ENCODE measurements at regions not wholly inside any gene's neighbourhood (a gene's known extent, or its start where the extent isn't known, plus 50 kb on each side); places are given as distances from the start of the nearest gene placed in this dataset.

- TF ChIP-seq CTCF (IDR thresholded peaks at IDR 0.05; ENCODE audit: low read depth, low read length) = no peak
- no peak for TF ChIP-seq EZH2phosphoT487 (IDR thresholded peaks at IDR 0.05; ENCODE audit: low read depth)
Observed at GRCh38 chrX:124269881-124270280, 62.6 kb upstream of the TEX13D start.

Data from OCI-LY3 (cell line).